Sigmoid colon (tissue), 6 donors: ENCODE measurements at regions not wholly inside any gene's neighbourhood (a gene's known extent, or its start where the extent isn't known, plus 50 kb on each side); places are given as distances from the start of the nearest gene placed in this dataset.

Experiments
- DNase-seq: peaks from one replicate; pipeline ENCODE4 v3.0.0-alpha.2; 2019
- H3K27ac ChIP-seq, 4 donors: fragments of 200-600 bp; sonication (generic); one replicate each; pipeline ENCODE4 v1.5.1; 2016 to 2019; ENCODE audit warnings: mild to moderate bottlenecking in 1 of 4
- H3K27me3 ChIP-seq, 3 donors: fragments of 200-600 bp; sonication (generic); one replicate each; pipeline ENCODE4 v1.5.1; 2019; ENCODE audit warnings: mild to moderate bottlenecking in 1 of 3
- H3K36me3 ChIP-seq, 4 donors: fragments of 200-600 bp; sonication (generic); one replicate each; pipeline ENCODE4 v1.5.1; 2016 to 2019
- H3K4me1 ChIP-seq, 4 donors: fragments of 200-600 bp; sonication (generic); one replicate each; pipeline ENCODE4 v1.5.1; 2017 to 2019
- H3K4me3 ChIP-seq, 4 donors: fragments of 200-600 bp; sonication (generic); one replicate each; pipeline ENCODE4 v1.5.1; 2017 to 2019; ENCODE audit warnings: mild to moderate bottlenecking in 2 of 4, moderate library complexity in 1 of 4
- H3K9me3 ChIP-seq, 4 donors: fragments of 200-600 bp in 3 of 4; sonication (generic) in 3 of 4; one replicate each; pipeline versions ENCODE4 v1.5.1 to v1.6.1; 2013 to 2019
- CTCF ChIP-seq, 4 experiments: fragments of 450-650 bp in 3 of 4; fragments of 200-600 bp in 1 of 4; IDR thresholded peaks; one replicate each; pipeline ENCODE4 v1.5.1; 2016 to 2019; ENCODE audit warnings: antibody characterized with exemption in 4 of 4, mild to moderate bottlenecking in 3 of 4, moderate library complexity in 2 of 4
- EP300 ChIP-seq, 4 donors: sonication (generic); formaldehyde crosslinking; IDR thresholded peaks; one replicate each; pipeline ENCODE4 v1.6.1; 2017; ENCODE audit warnings: antibody characterized with exemption in 4 of 4
- POLR2A ChIP-seq, 2 donors: fragments of 450-650 bp; IDR thresholded peaks; one replicate each; pipeline ENCODE4 v1.6.1; 2016; ENCODE audit warnings: antibody characterized with exemption in 2 of 2, mild to moderate bottlenecking in 2 of 2, moderate library complexity in 2 of 2
- POLR2AphosphoS5 ChIP-seq, 4 donors: sonication (generic); formaldehyde crosslinking; IDR thresholded peaks; one replicate each; pipeline ENCODE4 v1.6.1; 2017; ENCODE audit warnings: antibody characterized with exemption in 4 of 4
- WGBS, 2 donors: extraction: QIAGEN DNeasy Blood & Tissue Kit; methylation state at CpG; one replicate each; pipeline ENCODE4 v1.1.7; 2013; 5-methylcytosine and 5-hydroxymethylcytosine counted together
- intact Hi-C: fragments of 100-400 bp; cut with DNase I; formaldehyde crosslinking; loops from one replicate; pipeline ENCODE4 v1.15.1; 2023
- donor health status: healthy with polysubstance abuse.
- donor health status: healthy.

GRCh38 chr5:74309050-74309449 lies 331.5 kb downstream of the ENC1 start:
- intact Hi-C loops, result no loop called here
- Histone ChIP-seq H3K27me3 (no peaks in the 10 kb centered on the region), H3K36me3 (no peaks in the 10 kb centered on the region), H3K4me3 (no peak overlapping the region), H3K9me3 (no peaks in the 10 kb centered on the region), H3K27ac (no peak overlapping the region), H3K4me1 (no peaks in the 10 kb centered on the region)
- DNase-seq, result no peak
- TF ChIP-seq CTCF (IDR thresholded peaks at IDR 0.05), result no peak
- TF ChIP-seq POLR2A (IDR thresholded peaks at IDR 0.05), result no peak
- TF ChIP-seq EP300 (IDR thresholded peaks at IDR 0.05), result no peak
- no peak for TF ChIP-seq POLR2AphosphoS5 (IDR thresholded peaks at IDR 0.05)

- Histone ChIP-seq H3K27ac (no peak overlapping the region), H3K9me3 (no peaks in the 10 kb centered on the region), H3K27me3 (no peaks in the 10 kb centered on the region), H3K4me3 (no peak overlapping the region), H3K36me3 (no peaks in the 10 kb centered on the region), H3K4me1 (no peaks in the 10 kb centered on the region)
- no peak for DNase-seq
- TF ChIP-seq CTCF (IDR thresholded peaks at IDR 0.05) (no peak), EP300 (IDR thresholded peaks at IDR 0.05) (no peak), POLR2AphosphoS5 (IDR thresholded peaks at IDR 0.05) (no peak), POLR2A (IDR thresholded peaks at IDR 0.05) (no peak)
- intact Hi-C loops, result no loop called here
- 49 to 67% methylated on average over 2 of the region's 2 CpGs for WGBS, 2 donors
Measured at GRCh38 chr5:74306845-74307244, 333.7 kb downstream of the ENC1 start.

- no peaks in the 10 kb centered on the region for H3K9me3 ChIP-seq
- no peaks in the 10 kb centered on the region for H3K36me3 ChIP-seq
- no peak overlapping the region for H3K27ac ChIP-seq
- H3K4me3 ChIP-seq, result no peak overlapping the region
- WGBS, 2 donors, result 85 to 91% methylated on average over 1 of the region's 1 CpG
- no peaks in the 10 kb centered on the region for H3K4me1 ChIP-seq
- intact Hi-C loops, result no loop called here
- H3K27me3 ChIP-seq, result no peaks in the 10 kb centered on the region
- DNase-seq, result no peak
- TF ChIP-seq CTCF (IDR thresholded peaks at IDR 0.05) (no peak), EP300 (IDR thresholded peaks at IDR 0.05) (no peak), POLR2AphosphoS5 (IDR thresholded peaks at IDR 0.05) (no peak), POLR2A (IDR thresholded peaks at IDR 0.05) (no peak)
Measured at GRCh38 chr5:74304536-74304935, 336.0 kb downstream of the ENC1 start.

- Histone ChIP-seq H3K27ac (no peak overlapping the region), H3K4me3 (no peak overlapping the region), H3K4me1 (no peaks in the 10 kb centered on the region), H3K36me3 (no peaks in the 10 kb centered on the region), H3K9me3 (no peaks in the 10 kb centered on the region), H3K27me3 (no peaks in the 10 kb centered on the region)
- TF ChIP-seq POLR2A (IDR thresholded peaks at IDR 0.05), result no peak
- TF ChIP-seq EP300 (IDR thresholded peaks at IDR 0.05), result no peak
- no peak for TF ChIP-seq CTCF (IDR thresholded peaks at IDR 0.05)
- TF ChIP-seq POLR2AphosphoS5 (IDR thresholded peaks at IDR 0.05), result no peak
- 94 to 97% methylated on average over 3 of the region's 3 CpGs for WGBS, 2 donors
- no peak for DNase-seq
- intact Hi-C loops, result no loop called here
Measured at GRCh38 chr5:74303578-74303977, 336.9 kb downstream of the ENC1 start.

- intact Hi-C loops, result no loop called here
- Histone ChIP-seq H3K4me1 (peaks cover 0 to 9% (median 2%) of the 10 kb centered on the region in 4 donors), H3K27me3 (no peaks in the 10 kb centered on the region), H3K4me3 (no peak overlapping the region), H3K9me3 (no peaks in the 10 kb centered on the region), H3K36me3 (no peaks in the 10 kb centered on the region), H3K27ac (no peak overlapping the region)
- TF ChIP-seq POLR2A (IDR thresholded peaks at IDR 0.05), result no peak
- TF ChIP-seq CTCF (IDR thresholded peaks at IDR 0.05), result no peak
- no peak for TF ChIP-seq POLR2AphosphoS5 (IDR thresholded peaks at IDR 0.05)
- TF ChIP-seq EP300 (IDR thresholded peaks at IDR 0.05), result no peak
- no peak for DNase-seq
Measured at GRCh38 chr5:74301576-74301975, 339.0 kb downstream of the ENC1 start.
